Smooth muscle cell (in vitro differentiated cells): ENCODE measurements at regions not wholly inside any gene's neighbourhood (a gene's known extent, or its start where the extent isn't known, plus 50 kb on each side); places are given as distances from the start of the nearest gene placed in this dataset.

Source experiments
- DNase-seq: peaks from one replicate; lab custom pipeline; 2025; ENCODE audit not compliant: unreplicated experiment; lab: John Stamatoyannopoulos, UW
- H2AFZ ChIP-seq: fragments of 200-600 bp; sonication (generic); 2 replicates; pipeline ENCODE4 v1.6.0; 2016; ENCODE audit warnings: antibody characterized with exemption, low read depth, mild to moderate bottlenecking
- H3F3A ChIP-seq: fragments of 200-600 bp; sonication (generic); 2 replicates; pipeline ENCODE4 v1.6.0; 2017; ENCODE audit warnings: antibody characterized with exemption, low read depth
- H3K27ac ChIP-seq: fragments of 200-600 bp; sonication (generic); 2 replicates; pipeline ENCODE4 v1.5.1; 2016; ENCODE audit warnings: low read depth, mild to moderate bottlenecking
- H3K27me3 ChIP-seq: fragments of 200-600 bp; sonication (generic); 2 replicates; pipeline ENCODE4 v1.6.1; 2016; ENCODE audit warnings: low read depth, mild to moderate bottlenecking
- H3K36me3 ChIP-seq: fragments of 200-600 bp; sonication (generic); 2 replicates; pipeline ENCODE4 v1.5.1; 2016; ENCODE audit warnings: low read depth
- H3K4me1 ChIP-seq: fragments of 200-600 bp; sonication (generic); 2 replicates; pipeline ENCODE4 v1.5.1; 2016; ENCODE audit warnings: low read depth
- H3K4me2 ChIP-seq: fragments of 200-600 bp; sonication (generic); 2 replicates; pipeline ENCODE4 v1.6.0; 2016; ENCODE audit warnings: mild to moderate bottlenecking
- H3K4me3 ChIP-seq: fragments of 200-600 bp; sonication (generic); 2 replicates; pipeline ENCODE4 v1.5.1; 2016; ENCODE audit warnings: mild to moderate bottlenecking
- H3K79me2 ChIP-seq: fragments of 200-600 bp; sonication (generic); 2 replicates; pipeline ENCODE4 v1.6.0; 2016; ENCODE audit warnings: low read depth, mild to moderate bottlenecking
- H3K9ac ChIP-seq: fragments of 200-600 bp; sonication (generic); 2 replicates; pipeline ENCODE4 v1.6.0; 2016; ENCODE audit warnings: low read depth
- H3K9me3 ChIP-seq: fragments of 200-600 bp; sonication (generic); replicated peaks from 2 replicates; pipeline ENCODE4 v1.5.1; 2016; ENCODE audit warnings: low read depth
- H4K20me1 ChIP-seq: fragments of 200-600 bp; sonication (generic); 2 replicates; pipeline ENCODE4 v1.6.0; 2016; ENCODE audit warnings: low read depth
- WGBS: methylation state at CpG from one replicate; pipeline ENCODE4 v1.1.7; 2016; ENCODE audit warnings: low lambda C conversion rate; 5-methylcytosine and 5-hydroxymethylcytosine counted together
- TF ChIP-seq, protein P1 (sequence below): fragments of 200-600 bp; sonication (generic); IDR thresholded peaks from 2 replicates; pipeline ENCODE4 v1.5.1; 2017; ENCODE audit warnings: borderline replicate concordance, mild to moderate bottlenecking, antibody characterized with exemption; ENCODE audit not compliant: insufficient read depth, poor library complexity, severe bottlenecking

DNA sequence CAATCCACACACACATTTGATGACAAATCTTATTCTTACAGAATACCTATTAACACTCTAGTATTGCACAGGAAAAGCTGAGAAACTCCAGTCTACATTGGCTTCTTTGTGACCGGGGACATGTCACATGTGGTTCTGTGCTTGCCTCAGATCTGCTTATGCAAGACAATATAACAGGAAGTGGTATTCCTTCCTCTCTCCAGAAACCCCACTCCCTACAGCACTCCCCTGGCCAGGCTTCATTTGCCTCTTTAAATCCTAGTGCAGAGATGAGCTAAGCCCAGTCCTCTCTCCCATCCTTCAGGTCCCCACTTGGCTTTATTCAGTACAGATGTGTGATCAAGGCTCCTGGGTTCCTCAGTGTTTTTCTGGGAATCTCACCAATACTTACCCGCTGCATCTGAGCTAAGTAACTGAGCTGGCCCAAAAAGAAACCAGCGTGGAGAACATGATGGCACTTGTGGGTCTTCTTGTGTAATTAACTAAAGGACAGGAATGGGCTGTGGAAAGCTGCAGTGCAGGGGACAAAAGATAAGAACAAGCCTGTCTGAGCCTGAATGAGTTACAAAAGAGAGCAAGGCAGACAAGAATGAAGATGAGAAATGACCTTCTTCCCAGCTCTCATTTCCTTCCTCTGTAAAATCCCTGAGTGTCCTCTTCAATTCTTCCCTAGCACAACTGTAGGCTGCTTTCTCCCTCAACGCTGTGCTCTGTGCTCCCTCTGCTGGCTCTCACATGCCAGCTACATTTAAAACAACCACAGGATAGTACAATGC, 105.6 kb downstream of the HNRNPD start:
- TF ChIP-seq, protein P1, sequence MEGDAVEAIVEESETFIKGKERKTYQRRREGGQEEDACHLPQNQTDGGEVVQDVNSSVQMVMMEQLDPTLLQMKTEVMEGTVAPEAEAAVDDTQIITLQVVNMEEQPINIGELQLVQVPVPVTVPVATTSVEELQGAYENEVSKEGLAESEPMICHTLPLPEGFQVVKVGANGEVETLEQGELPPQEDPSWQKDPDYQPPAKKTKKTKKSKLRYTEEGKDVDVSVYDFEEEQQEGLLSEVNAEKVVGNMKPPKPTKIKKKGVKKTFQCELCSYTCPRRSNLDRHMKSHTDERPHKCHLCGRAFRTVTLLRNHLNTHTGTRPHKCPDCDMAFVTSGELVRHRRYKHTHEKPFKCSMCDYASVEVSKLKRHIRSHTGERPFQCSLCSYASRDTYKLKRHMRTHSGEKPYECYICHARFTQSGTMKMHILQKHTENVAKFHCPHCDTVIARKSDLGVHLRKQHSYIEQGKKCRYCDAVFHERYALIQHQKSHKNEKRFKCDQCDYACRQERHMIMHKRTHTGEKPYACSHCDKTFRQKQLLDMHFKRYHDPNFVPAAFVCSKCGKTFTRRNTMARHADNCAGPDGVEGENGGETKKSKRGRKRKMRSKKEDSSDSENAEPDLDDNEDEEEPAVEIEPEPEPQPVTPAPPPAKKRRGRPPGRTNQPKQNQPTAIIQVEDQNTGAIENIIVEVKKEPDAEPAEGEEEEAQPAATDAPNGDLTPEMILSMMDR = peak; percentile 76
- WGBS = 52% methylated on average over 4 of the region's 4 CpGs
- Histone ChIP-seq H3K36me3 (no peaks in the 10 kb centered on the region), H3K27me3 (no peaks in the 10 kb centered on the region), H3K9ac (no peak overlapping the region), H2AFZ (peak overlapping the region; percentile 32), H4K20me1 (no peaks in the 10 kb centered on the region), H3K79me2 (no peaks in the 10 kb centered on the region), H3K4me2 (no peak overlapping the region), H3K27ac (no peak overlapping the region), H3F3A (no peaks in the 10 kb centered on the region), H3K9me3 (no peaks in the 10 kb centered on the region), H3K4me3 (no peak overlapping the region), H3K4me1 (peaks cover 4% of the 10 kb centered on the region)
- DNase-seq = no peak

DNA sequence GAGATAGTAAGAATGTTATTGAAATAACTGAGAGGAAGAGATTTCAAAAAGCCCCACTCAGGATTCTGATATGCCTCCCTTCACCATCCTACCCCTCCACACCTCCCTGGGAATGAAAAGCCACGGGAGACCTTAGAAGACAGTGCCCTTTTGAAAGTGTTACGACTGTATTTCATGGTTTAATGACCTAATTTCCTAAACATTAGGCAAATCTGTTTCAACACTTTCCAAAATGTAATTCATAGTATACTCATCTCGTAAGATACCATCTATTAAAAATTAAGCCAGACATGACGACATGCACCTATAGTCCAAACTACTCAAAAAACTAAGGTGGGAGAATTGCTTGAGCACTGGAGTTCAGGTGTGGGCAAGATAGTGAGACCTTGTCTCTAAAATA, 106.3 kb downstream of the HNRNPD start:
- Histone ChIP-seq H3F3A (no peaks in the 10 kb centered on the region), H3K36me3 (no peaks in the 10 kb centered on the region), H3K27ac (no peak overlapping the region), H3K27me3 (no peaks in the 10 kb centered on the region), H3K9ac (no peak overlapping the region), H3K79me2 (no peaks in the 10 kb centered on the region), H3K4me2 (no peak overlapping the region), H3K4me1 (peaks cover 4% of the 10 kb centered on the region), H4K20me1 (no peaks in the 10 kb centered on the region), H3K9me3 (no peaks in the 10 kb centered on the region), H2AFZ (no peak overlapping the region), H3K4me3 (no peak overlapping the region)
- TF ChIP-seq, protein P1 = no peak
- no peak for DNase-seq
- WGBS = 84% methylated on average over 4 of the region's 4 CpGs

DNA sequence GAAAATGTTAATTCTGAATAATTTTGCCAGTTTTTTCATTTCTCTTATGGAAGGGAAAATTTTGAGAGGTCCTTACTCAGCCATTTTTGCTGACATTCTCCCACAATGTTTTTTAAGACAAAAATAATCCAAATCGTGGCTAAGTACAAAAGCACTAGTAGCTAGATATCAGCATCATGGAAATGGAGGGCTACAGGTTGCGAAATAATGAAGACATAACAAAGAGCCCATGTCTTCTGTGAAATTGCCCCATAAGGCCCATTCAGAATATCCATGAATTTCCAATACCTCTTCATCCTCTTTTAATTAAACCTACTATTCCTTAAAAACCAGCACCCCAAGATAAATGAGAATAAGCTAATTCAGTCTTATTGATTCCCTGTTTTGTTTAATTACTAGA, 107.4 kb downstream of the HNRNPD start:
- Histone ChIP-seq H2AFZ (no peak overlapping the region), H3K4me1 (no peaks in the 10 kb centered on the region), H3K36me3 (no peaks in the 10 kb centered on the region), H3K27ac (no peak overlapping the region), H3K9me3 (no peaks in the 10 kb centered on the region), H3K9ac (no peak overlapping the region), H3F3A (no peaks in the 10 kb centered on the region), H4K20me1 (no peaks in the 10 kb centered on the region), H3K27me3 (no peaks in the 10 kb centered on the region), H3K4me3 (no peak overlapping the region), H3K4me2 (no peak overlapping the region), H3K79me2 (no peaks in the 10 kb centered on the region)
- TF ChIP-seq, protein P1 = no peak
- 63% methylated on average over 2 of the region's 2 CpGs for WGBS
- no peak for DNase-seq

DNA sequence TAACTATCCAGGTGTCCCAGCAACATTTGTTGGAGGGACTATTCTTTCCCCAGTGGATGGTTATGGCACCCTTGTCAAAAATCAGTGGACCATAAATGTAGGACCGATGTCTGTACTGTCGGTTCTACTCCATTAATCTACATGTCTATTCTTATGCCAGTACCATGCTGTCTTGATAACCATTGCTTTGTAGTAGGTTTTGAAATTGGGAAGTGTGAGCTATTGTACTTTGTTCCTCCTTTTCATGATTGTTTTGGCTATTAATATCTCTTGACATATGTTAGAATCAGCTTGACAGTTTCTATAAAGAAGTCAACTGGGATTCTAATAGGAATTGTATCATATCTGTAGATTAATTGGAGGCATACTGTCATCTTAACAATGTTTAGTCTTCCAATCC, 112.7 kb downstream of the HNRNPD start:
- H3F3A ChIP-seq = no peaks in the 10 kb centered on the region
- no peaks in the 10 kb centered on the region for H3K9me3 ChIP-seq
- no peaks in the 10 kb centered on the region for H3K36me3 ChIP-seq
- WGBS = 91% methylated on average over 2 of the region's 2 CpGs
- H2AFZ ChIP-seq = no peak overlapping the region
- TF ChIP-seq, protein P1 = no peak
- no peaks in the 10 kb centered on the region for H4K20me1 ChIP-seq
- no peak overlapping the region for H3K9ac ChIP-seq
- no peaks in the 10 kb centered on the region for H3K4me1 ChIP-seq
- H3K27me3 ChIP-seq = peaks cover 4% of the 10 kb centered on the region
- H3K27ac ChIP-seq = no peak overlapping the region
- no peak overlapping the region for H3K4me3 ChIP-seq
- H3K79me2 ChIP-seq = no peaks in the 10 kb centered on the region
- no peak for DNase-seq
- no peak overlapping the region for H3K4me2 ChIP-seq
